HCT116 (cell line): ENCODE measurements at regions not wholly inside any gene's neighbourhood (a gene's known extent, or its start where the extent isn't known, plus 50 kb on each side); places are given as distances from the start of the nearest gene placed in this dataset.

Source experiments
- CBX3 ChIP-seq: IDR thresholded peaks from 2 replicates; pipeline ENCODE4 v1.6.1; 2012; ENCODE audit warnings: low read depth
- EZH2 ChIP-seq: fragments of 200-600 bp; sonication (generic); IDR thresholded peaks from 2 replicates; pipeline ENCODE4 v1.6.1; 2017; ENCODE audit warnings: antibody characterized with exemption, mixed run types
- EZH2phosphoT487 ChIP-seq: fragments of 200-600 bp; IDR thresholded peaks from 2 replicates; pipeline ENCODE4 v1.6.1; 2018; ENCODE audit warnings: antibody characterized with exemption, borderline replicate concordance
- POLR2A ChIP-seq: IDR thresholded peaks from 2 replicates; pipeline ENCODE4 v1.7.0; 2011; ENCODE audit warnings: borderline replicate concordance; ENCODE audit not compliant: insufficient read depth, insufficient read length; ENCODE audit errors: extremely low read depth
- RAD21 ChIP-seq: IDR thresholded peaks from 2 replicates; pipeline ENCODE4 v1.6.1; 2012; ENCODE audit warnings: low read depth, mild to moderate bottlenecking
- SIN3A ChIP-seq: IDR thresholded peaks from 2 replicates; pipeline ENCODE4 v1.6.1; 2012; ENCODE audit warnings: low read depth
- SP1 ChIP-seq: IDR thresholded peaks from 2 replicates; pipeline ENCODE4 v1.6.1; 2012; ENCODE audit warnings: low read depth
- SRF ChIP-seq: IDR thresholded peaks from 2 replicates; pipeline ENCODE4 v1.6.1; 2012; ENCODE audit warnings: low read depth
- TCF7L2 ChIP-seq: IDR thresholded peaks from 2 replicates; pipeline ENCODE4 v1.7.0; 2011; ENCODE audit warnings: borderline replicate concordance, inconsistent platforms; ENCODE audit not compliant: insufficient read depth, insufficient read length; ENCODE audit errors: extremely low read depth
- YY1 ChIP-seq: IDR thresholded peaks from 2 replicates; pipeline ENCODE4 v1.6.1; 2011; ENCODE audit warnings: low read length, low read depth, moderate library complexity, mild to moderate bottlenecking; ENCODE audit not compliant: insufficient replicate concordance; ENCODE audit errors: extremely low read depth
- ZFX ChIP-seq: fragments of 450-650 bp; IDR thresholded peaks from 2 replicates; pipeline ENCODE4 v1.6.1; 2017
- TF ChIP-seq, protein P1 (sequence below), 3 experiments: fragments of 200-600 bp in 1 of 3; sonication (generic) in 1 of 3; IDR thresholded peaks in 2 of 3; conservative IDR thresholded peaks in 1 of 3; 2 replicates each; pipeline ENCODE4 v1.5.1; 2012 to 2017; ENCODE audit warnings: low read depth in 2 of 3, low read length in 2 of 3, antibody characterized with exemption in 1 of 3, borderline replicate concordance in 1 of 3, control low read depth in 1 of 3, mild to moderate bottlenecking in 1 of 3, mixed read lengths in 1 of 3, mixed run types in 1 of 3, moderate library complexity in 1 of 3; ENCODE audit not compliant: insufficient read depth in 1 of 3
- TF ChIP-seq, protein P2 (sequence below): IDR thresholded peaks from 2 replicates; pipeline ENCODE4 v1.6.1; 2012; ENCODE audit warnings: low read depth

DNA sequence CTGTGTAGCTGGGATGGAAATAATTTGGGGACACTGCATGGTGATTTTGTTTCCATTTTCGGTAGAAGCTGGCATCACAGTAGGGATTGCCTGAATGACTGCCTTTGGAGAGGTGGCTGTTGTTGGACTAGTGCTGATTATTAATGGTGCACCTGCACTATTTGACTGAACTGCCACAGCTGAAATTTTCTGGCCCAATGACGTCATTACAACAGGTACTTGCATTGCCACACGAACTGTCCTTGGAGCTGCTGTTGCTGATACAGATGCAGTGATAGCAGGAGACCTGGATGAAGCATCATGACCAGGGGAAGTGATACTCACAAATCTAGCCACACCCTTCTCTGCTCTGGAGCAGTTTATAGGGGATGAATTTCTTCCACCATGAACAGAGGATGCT lies 95.6 kb upstream of the FOXC1 start:
- TF ChIP-seq, protein P1, sequence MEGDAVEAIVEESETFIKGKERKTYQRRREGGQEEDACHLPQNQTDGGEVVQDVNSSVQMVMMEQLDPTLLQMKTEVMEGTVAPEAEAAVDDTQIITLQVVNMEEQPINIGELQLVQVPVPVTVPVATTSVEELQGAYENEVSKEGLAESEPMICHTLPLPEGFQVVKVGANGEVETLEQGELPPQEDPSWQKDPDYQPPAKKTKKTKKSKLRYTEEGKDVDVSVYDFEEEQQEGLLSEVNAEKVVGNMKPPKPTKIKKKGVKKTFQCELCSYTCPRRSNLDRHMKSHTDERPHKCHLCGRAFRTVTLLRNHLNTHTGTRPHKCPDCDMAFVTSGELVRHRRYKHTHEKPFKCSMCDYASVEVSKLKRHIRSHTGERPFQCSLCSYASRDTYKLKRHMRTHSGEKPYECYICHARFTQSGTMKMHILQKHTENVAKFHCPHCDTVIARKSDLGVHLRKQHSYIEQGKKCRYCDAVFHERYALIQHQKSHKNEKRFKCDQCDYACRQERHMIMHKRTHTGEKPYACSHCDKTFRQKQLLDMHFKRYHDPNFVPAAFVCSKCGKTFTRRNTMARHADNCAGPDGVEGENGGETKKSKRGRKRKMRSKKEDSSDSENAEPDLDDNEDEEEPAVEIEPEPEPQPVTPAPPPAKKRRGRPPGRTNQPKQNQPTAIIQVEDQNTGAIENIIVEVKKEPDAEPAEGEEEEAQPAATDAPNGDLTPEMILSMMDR (IDR thresholded peaks at IDR 0.05 in 2 of 3, conservative IDR thresholded peaks at IDR 0.05 in 1 of 3; ENCODE audit: borderline replicate concordance in 1 of 3, insufficient read depth in 1 of 3, low read depth in 2 of 3, low read length in 2 of 3), result no peak
- no peak for TF ChIP-seq EZH2
- TF ChIP-seq SIN3A, result no peak
- TF ChIP-seq RAD21, result no peak
- TF ChIP-seq EZH2phosphoT487, result no peak
- TF ChIP-seq ZFX, result no peak
- TF ChIP-seq YY1, result no peak
- no peak for TF ChIP-seq CBX3
- TF ChIP-seq POLR2A, result no peak
- TF ChIP-seq TCF7L2, result no peak
- TF ChIP-seq, protein P2, sequence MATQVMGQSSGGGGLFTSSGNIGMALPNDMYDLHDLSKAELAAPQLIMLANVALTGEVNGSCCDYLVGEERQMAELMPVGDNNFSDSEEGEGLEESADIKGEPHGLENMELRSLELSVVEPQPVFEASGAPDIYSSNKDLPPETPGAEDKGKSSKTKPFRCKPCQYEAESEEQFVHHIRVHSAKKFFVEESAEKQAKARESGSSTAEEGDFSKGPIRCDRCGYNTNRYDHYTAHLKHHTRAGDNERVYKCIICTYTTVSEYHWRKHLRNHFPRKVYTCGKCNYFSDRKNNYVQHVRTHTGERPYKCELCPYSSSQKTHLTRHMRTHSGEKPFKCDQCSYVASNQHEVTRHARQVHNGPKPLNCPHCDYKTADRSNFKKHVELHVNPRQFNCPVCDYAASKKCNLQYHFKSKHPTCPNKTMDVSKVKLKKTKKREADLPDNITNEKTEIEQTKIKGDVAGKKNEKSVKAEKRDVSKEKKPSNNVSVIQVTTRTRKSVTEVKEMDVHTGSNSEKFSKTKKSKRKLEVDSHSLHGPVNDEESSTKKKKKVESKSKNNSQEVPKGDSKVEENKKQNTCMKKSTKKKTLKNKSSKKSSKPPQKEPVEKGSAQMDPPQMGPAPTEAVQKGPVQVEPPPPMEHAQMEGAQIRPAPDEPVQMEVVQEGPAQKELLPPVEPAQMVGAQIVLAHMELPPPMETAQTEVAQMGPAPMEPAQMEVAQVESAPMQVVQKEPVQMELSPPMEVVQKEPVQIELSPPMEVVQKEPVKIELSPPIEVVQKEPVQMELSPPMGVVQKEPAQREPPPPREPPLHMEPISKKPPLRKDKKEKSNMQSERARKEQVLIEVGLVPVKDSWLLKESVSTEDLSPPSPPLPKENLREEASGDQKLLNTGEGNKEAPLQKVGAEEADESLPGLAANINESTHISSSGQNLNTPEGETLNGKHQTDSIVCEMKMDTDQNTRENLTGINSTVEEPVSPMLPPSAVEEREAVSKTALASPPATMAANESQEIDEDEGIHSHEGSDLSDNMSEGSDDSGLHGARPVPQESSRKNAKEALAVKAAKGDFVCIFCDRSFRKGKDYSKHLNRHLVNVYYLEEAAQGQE, result no peak
- TF ChIP-seq SRF, result no peak
- no peak for TF ChIP-seq SP1
